ENCODE measurements at regions not wholly inside any gene's neighbourhood (a gene's known extent, or its start where the extent isn't known, plus 50 kb on each side); places are given as distances from the start of the nearest gene placed in this dataset.

DNA sequence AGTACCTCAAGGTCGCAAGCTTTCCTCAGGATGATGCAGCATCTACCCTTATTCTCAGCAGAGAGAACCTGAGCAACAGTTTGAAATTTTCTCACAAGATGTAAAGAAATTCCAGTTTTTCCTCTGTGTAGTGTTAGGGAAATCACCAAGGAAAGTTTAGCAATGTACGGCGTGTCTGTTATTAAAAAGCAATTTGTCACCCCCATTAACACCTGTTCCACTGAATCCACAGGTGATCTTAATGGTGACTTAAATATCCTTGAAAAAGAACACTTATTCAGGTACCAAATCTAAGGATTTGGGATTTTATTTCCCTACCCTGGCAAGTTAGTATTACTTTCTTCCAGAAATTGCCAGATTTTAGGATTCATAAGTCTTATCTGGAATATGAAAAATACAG is 77.9 kb upstream of the ATP10B start:
- TF ChIP-seq, protein P1, sequence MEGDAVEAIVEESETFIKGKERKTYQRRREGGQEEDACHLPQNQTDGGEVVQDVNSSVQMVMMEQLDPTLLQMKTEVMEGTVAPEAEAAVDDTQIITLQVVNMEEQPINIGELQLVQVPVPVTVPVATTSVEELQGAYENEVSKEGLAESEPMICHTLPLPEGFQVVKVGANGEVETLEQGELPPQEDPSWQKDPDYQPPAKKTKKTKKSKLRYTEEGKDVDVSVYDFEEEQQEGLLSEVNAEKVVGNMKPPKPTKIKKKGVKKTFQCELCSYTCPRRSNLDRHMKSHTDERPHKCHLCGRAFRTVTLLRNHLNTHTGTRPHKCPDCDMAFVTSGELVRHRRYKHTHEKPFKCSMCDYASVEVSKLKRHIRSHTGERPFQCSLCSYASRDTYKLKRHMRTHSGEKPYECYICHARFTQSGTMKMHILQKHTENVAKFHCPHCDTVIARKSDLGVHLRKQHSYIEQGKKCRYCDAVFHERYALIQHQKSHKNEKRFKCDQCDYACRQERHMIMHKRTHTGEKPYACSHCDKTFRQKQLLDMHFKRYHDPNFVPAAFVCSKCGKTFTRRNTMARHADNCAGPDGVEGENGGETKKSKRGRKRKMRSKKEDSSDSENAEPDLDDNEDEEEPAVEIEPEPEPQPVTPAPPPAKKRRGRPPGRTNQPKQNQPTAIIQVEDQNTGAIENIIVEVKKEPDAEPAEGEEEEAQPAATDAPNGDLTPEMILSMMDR (IDR thresholded peaks at IDR 0.05 in 4 of 5, conservative IDR thresholded peaks at IDR 0.05 in 1 of 5) = no peak
- no peak for TF ChIP-seq POLR2A (IDR thresholded peaks at IDR 0.05)
